ENCODE measurements at regions not wholly inside any gene's neighbourhood (a gene's known extent, or its start where the extent isn't known, plus 50 kb on each side); places are given as distances from the start of the nearest gene placed in this dataset.
"Not testable (repeated sequence)": the region's sequence is repeated elsewhere in the genome, so short reads cannot be mapped to it uniquely, and the experiment has no call there.

GRCh38 chr12:46487567-46488131 is 115.1 kb upstream of the SLC38A2 start:
- no peak for DNase-seq

DNA sequence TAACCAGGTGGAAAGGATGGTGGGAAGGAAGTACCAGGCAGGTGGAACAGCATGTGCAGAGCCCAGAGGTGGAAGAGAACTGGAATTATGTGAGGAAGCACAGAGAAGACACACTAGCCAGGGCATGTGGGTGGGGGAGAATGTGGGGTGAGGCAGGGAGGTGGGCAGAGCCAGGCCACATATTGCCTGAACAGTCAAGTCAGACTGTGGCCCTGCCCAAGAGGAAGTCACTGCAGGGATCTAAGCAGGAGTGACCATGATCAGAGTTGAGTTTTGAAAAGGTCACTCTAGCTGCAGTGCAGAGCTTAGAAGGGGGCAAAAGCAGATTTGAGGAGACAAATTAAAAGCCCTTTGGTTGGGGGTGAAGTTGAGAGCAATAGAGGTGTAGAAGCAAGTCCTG is 114.0 kb upstream of the SLC38A2 start:
- DNase-seq, result no peak

DNA sequence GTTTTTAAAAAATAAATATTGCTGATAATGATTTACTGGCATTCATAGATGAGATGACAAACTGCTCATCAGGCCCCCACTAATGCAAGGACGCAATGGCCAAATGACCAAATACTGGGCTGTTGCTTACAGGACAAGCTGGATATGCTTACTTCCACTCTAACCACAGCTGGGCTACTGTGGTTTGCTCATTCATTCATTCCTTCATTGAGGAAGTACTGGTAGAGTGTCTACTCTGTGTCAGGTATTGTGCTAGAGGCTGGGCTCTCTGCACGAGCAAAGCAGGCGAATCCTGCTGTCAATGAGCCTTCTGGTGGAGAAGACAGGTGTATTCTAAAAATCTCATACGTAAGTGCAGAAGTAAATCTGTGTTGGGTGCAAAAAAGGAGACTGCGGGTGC is 113.3 kb upstream of the SLC38A2 start:
- DNase-seq, result no peak

DNA sequence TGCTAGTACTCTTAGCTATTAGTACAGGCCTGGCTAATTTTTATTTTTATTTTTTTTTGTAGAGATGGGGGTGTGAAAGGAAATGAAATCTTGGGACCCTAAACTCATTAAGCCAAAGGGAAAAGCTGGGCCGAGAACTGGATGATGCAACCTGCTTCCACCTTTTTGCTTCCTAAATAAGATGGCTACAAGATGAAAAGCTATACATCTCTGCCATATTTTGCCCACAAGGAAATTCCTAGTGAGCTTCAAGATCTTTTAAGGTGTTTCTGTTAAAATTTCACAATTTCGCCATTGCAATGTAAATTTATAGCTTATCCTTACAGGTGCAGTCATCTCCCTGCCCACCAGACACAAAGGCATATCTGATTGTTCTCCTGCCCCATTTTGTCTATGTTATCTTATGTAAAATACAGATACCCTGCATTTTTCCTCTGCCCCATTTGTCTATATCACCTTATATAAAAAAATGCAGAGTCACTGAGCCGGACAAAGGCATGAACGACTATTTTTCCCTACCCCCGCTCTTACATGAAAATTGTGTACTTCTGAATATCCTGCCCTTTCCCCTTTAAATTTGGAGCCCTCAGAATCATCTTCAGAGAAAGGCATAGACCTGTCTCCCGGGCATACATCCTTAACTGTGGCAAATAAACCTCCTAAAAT is 112.0 kb upstream of the SLC38A2 start:
- DNase-seq, result no peak

- no peak for DNase-seq
These were observed 111.2 kb upstream of the SLC38A2 start for GRCh38 chr12:46483572-46484395.

DNA sequence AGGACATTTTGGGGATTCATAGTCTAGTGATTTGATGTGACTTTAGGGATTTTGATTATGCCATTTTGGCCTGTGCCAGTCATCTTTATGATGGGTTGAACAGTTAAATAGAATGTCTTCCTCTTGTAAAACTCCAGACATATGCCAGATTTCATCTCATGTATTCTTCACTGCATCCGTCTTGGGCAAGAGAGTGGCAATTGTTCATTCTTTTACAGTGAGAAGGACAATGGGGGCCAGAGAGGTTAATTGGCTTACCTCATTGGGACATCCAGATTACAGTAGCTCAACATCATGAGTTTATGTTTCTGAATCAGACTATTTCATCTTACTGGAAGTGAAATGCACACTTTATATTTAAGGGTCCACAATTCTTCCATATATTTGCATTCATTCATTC is 108.2 kb upstream of the SLC38A2 start:
- DNase-seq, result no peak

DNA sequence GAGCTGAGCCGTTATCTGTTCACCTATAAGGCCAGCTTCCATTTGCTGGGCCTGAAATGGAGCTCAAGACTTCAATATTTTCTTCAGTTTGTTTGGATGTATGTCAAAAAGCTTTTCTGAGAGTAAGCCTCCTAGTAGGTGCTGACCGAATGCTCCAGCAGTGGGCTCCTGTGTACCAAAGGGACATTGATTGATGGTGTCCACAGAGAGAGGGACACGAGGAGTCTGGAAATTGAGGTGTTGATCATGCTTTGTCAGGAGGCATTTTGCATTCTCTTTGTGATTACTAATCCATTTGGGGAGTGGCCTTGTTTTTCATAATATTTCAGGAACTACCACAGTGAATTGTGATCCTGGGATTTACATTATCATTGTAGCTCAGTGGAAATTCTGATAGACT is 107.7 kb upstream of the SLC38A2 start:
- no peak for DNase-seq

GRCh38 chr12:46478123-46478522 is 105.5 kb upstream of the SLC38A2 start:
- DNase-seq, result no peak

DNA sequence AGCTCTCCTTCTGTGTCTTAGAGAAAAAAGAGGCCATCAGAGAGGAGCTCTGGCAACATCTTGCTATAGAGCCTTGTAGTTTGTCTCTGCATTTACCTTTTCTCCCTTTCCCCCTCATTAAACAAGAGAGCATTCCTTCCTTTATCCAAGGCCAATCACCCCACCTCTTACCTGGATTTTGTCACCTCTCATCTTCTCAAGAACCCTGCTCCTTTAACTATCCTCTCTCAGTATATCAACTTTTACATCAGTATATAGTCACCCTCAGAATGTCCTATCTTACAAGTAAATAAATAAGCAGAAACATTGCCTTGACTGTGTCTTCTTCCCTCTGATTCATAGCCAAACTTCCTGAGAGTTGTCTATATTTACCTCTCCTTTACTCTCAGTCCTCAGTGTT is 105.0 kb upstream of the SLC38A2 start:
- no peak for DNase-seq

DNA sequence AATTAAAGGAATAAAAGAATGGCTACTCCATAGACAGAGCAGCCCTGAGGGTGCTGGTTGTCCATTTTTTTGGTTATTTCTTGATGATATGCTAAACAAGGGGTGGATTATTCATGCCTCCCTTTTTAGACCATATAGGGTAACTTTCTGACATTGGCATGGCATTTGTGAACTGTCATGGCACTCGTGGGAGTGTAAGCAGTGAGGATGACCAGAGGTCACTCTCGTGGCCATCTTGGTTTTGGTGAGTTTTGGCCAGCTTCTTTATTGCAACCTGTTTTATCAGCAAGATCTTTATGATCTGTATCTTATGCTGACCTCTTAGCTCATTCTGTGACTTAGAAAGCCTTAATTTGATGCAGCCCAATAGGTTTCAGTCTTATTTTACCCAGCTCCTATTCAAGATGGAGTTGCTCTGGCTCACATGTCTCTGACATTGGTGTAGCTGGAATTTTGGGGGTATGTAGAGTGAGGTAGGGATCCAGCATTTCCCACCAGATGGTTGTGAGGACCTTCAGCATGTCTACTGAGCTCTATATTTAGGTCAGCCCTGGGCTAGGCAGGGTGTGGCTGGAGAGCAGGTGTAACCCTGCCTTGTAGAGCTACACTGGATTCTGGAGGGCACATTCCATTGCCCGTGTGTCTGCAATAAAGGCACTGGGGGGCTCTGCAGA is 103.5 kb upstream of the SLC38A2 start:
- DNase-seq, result no peak

DNA sequence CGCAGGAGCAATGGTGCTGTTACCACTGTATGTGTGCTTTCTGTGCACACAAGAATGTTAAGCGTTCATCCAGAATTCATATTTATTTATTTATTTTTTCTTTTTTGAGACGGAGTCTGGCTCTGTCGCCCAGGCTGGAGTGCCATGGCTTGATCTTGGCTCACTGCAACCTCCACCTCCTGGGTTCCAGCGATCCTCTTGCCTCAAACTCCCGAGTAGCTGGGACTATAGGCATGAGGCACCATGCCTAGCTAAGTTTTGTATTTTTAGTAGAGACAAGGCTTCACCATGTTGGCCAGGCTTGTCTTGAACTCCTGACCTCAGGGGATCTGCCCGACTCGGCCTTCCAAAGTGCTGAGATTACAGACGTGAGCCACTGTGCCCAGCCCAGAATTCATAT is 101.8 kb upstream of the SLC38A2 start:
- DNase-seq, result not testable (repeated sequence)

DNA sequence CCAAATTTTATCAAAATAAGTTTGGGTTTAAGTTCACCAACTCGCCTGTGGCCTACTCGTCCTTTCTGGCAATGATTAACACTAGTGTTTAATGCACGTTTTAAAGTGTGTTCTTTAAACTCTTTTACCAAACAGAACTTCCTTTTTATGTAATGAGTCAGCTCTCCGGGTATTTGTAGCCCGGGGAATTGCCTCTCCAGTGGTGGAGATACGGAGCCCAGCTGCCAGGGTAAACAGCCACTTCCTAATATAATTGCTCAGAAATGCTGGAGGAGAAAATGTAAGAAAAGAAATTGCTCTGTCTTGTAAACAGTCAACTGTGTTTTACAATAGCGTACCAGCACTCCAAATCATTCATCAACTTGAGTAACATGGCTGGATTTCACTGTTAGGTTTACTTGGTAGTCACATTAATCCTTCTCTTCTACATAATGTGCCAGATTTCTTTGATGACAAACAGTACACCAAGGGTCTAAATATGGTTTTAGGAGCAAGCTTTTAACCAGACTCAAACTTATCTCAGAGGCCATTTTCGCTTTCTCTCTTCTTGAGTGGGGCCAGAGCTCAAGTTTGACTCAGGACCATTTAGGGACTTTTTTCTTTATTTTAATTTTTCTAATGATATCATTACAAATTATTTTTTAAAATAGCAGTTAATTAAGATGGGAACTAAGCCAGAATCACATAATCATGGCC is 101.2 kb upstream of the SLC38A2 start:
- no peak for DNase-seq

GRCh38 chr12:46472893-46473633 is 100.5 kb upstream of the SLC38A2 start:
- DNase-seq, result no peak

DNA sequence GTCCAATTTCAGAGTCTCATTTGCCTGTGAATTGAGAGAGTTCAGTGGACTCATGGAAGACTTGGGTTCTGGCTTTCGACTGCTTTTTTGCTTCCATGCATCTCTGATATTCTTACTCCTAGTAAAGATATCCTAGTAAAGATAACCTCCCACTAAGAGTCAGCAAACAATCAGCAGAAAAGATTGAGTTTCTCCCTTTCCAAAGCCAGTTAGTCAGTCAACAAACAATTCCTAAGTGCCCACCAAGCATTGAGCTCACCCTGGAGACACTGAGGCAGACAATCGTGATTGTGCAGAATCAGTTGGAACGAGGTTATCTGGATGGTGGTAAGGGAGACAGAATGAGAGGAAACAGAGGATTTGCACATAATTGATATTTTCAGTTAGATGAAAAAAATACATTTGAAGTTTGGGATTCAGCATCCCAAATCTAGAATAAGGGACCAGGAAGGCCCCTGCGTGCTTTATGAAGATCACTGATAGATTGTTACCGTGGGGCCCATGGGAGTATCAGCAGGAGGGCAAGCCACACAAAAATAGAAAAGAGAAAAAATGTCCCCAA is 99.7 kb upstream of the SLC38A2 start:
- no peak for DNase-seq

GRCh38 chr12:46471404-46471803 is 98.8 kb upstream of the SLC38A2 start:
- no peak for DNase-seq

DNA sequence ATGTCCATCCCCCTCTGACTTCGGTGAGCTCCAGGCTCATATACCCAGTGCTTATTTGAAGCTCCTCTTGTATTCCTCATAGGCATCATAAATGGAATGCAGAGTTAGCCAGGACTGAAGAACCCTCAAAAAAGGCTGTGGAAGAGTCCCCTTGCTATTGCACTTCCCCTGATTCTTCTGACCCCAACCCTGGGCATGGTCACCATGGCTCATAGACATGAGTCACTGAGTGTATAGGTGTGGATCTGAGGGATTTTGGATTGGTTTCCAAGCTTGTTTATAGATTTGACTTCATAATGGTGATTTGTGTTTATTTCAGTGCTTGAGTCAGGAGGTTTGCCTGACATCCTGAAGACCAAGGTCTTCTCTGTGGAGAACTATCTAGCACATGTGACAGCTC is 98.4 kb upstream of the SLC38A2 start:
- DNase-seq, result no peak

GRCh38 chr12:46470036-46470627 is 97.6 kb upstream of the SLC38A2 start:
- peak; percentile 18 for DNase-seq

DNA sequence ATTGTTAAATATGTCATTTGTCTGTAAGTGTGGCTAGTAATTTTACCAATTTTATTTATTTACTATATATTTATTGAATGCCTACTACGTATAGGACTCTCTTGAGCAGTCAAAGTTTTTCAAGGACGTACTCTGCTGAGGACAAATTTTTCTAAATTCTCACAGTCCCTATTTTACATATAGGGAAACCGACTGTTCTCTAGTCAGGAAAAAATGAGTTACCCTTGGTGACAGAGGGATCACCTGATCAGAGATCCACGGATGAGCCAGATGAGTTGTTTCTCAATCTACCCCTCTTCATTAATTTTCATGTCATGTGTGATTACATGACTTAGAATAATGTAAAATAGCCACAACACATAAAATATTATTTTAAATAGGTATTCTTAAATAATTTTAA is 96.2 kb upstream of the SLC38A2 start:
- no peak for DNase-seq

- DNase-seq, result no peak
These were observed 95.6 kb upstream of the SLC38A2 start for GRCh38 chr12:46468160-46468559.

GRCh38 chr12:46465307-46465706 is 92.7 kb upstream of the SLC38A2 start:
- no peak for DNase-seq

GRCh38 chr12:46464863-46465262 is 92.3 kb upstream of the SLC38A2 start:
- DNase-seq, result no peak
